K562 (cell line): ENCODE measurements at regions not wholly inside any gene's neighbourhood (a gene's known extent, or its start where the extent isn't known, plus 50 kb on each side); places are given as distances from the start of the nearest gene placed in this dataset.

ENCODE experiments used
- ATAC-seq: fragments of 200-7000 bp; cut with Tn5 transposase; 3 replicates; pipeline ENCODE4 v1.9.1; 2020; ENCODE audit warnings: moderate library complexity
- BruUV-seq: library from RNA; stranded (reverse); fragments of 400-500 nt; replicated peaks from 2 replicates; lab custom pipeline; 2021; lab: Mats Ljungman, UMichigan
- CTCF ChIA-PET: fragments of 300-600 bp; formaldehyde crosslinking; extraction: SDS; loops from one replicate; lab custom pipeline; 2021; ENCODE audit warnings: low intra/inter-chr PET ratio; lab: Yijun Ruan, JAX
- POLR2A ChIA-PET: fragments of 300-600, 350-650 bp; sonication (Branson Sonifier 250); formaldehyde crosslinking; extraction: SDS; loops from one replicate; lab custom pipeline; 2021; ENCODE audit warnings: antibody characterized with exemption, inconsistent platforms; lab: Yijun Ruan, JAX
- DNase-seq, 4 experiments: peaks; one replicate each; pipeline versions ENCODE4 v3.0.0 to v3.0.0-alpha.2; 2011 to 2018; ENCODE audit warnings: low spot score in 3 of 4, mixed read lengths in 3 of 4; ENCODE audit errors: extremely low read depth in 1 of 4
- FAIRE-seq: peaks from 2 replicates; lab custom pipeline; 2011; peaks lifted over from hg19 to GRCh38; lab: Jason Lieb, UNC
- H2AFZ ChIP-seq: 2 replicates; pipeline ENCODE4 v1.6.0; 2011; ENCODE audit warnings: low read depth, low read length, control low read depth, inconsistent platforms
- H3K27ac ChIP-seq: fragments of 200-600 bp; 3 replicates; pipeline ENCODE4 v1.8.0; 2011; ENCODE audit warnings: low read depth, mild to moderate bottlenecking, control low read depth, inconsistent platforms, low read length, moderate library complexity, mixed read lengths; ENCODE audit errors: extremely low read depth
- H3K27me3 ChIP-seq, 2 experiments: fragments of 300-600 bp in 1 of 2; 2 replicates in 1 of 2; 3 replicates in 1 of 2; pipeline versions ENCODE4 v1.6.0 to v1.8.0; 2011; ENCODE audit warnings: inconsistent platforms in 2 of 2, low read length in 2 of 2, mild to moderate bottlenecking in 1 of 2, mixed read lengths in 1 of 2, moderate library complexity in 1 of 2; ENCODE audit not compliant: control insufficient read depth in 2 of 2, insufficient read depth in 2 of 2
- H3K36me3 ChIP-seq: fragments of 300-600 bp; 3 replicates; pipeline ENCODE4 v1.8.0; 2011; ENCODE audit warnings: mild to moderate bottlenecking, low read length, inconsistent platforms; ENCODE audit not compliant: control insufficient read depth, insufficient read depth
- H3K4me1 ChIP-seq, 2 experiments: fragments of 200-600 bp in 1 of 2; replicated peaks in 1 of 2; 2 replicates in 1 of 2; 3 replicates in 1 of 2; pipeline versions ENCODE4 v1.5.1 to v1.8.0; 2011; ENCODE audit warnings: inconsistent platforms in 2 of 2, low read length in 2 of 2, mild to moderate bottlenecking in 1 of 2, mixed read lengths in 1 of 2, moderate library complexity in 1 of 2; ENCODE audit not compliant: control insufficient read depth in 2 of 2, insufficient read depth in 2 of 2
- H3K4me2 ChIP-seq: 2 replicates; pipeline ENCODE4 v1.6.1; 2011; ENCODE audit warnings: low read length, control low read depth, inconsistent platforms, mixed read lengths; ENCODE audit not compliant: insufficient read depth
- H3K4me3 ChIP-seq: fragments of 200-600 bp; sonication (generic), shearing (Covaris generic); 2 replicates; pipeline ENCODE4 v1.5.1; 2016; ENCODE audit warnings: control low read depth, inconsistent platforms
- H3K79me2 ChIP-seq: fragments of 200-600 bp; 3 replicates; pipeline ENCODE4 v1.8.0; 2011; ENCODE audit warnings: low read length, inconsistent platforms; ENCODE audit not compliant: control insufficient read depth, insufficient read depth
- H3K9ac ChIP-seq, 2 experiments: 2 replicates each; pipeline versions ENCODE4 v1.6.0 to v1.6.1; 2011; ENCODE audit warnings: low read depth in 2 of 2, low read length in 2 of 2, control low read depth in 1 of 2, inconsistent platforms in 1 of 2, mild to moderate bottlenecking in 1 of 2, mixed read lengths in 1 of 2; ENCODE audit not compliant: insufficient read depth in 1 of 2
- H3K9me1 ChIP-seq: one replicate; pipeline ENCODE4 v1.6.0; 2011; ENCODE audit warnings: inconsistent platforms, mild to moderate bottlenecking, low read length, moderate library complexity; ENCODE audit not compliant: control insufficient read depth, insufficient read depth
- H3K9me3 ChIP-seq: replicated peaks from 2 replicates; pipeline ENCODE4 v1.5.1; 2011; ENCODE audit warnings: low read depth, low read length, inconsistent platforms; ENCODE audit not compliant: control insufficient read depth, insufficient read depth
- H4K20me1 ChIP-seq: replicated peaks from 2 replicates; pipeline ENCODE4 v1.6.1; 2011; ENCODE audit warnings: low read length, inconsistent platforms, mixed read lengths; ENCODE audit not compliant: control insufficient read depth, insufficient read depth
- MCM3 ChIP-seq: fragments of 450-650 bp; IDR thresholded peaks from 2 replicates; pipeline ENCODE4 v1.6.1; 2016
- MED1 ChIP-seq: sonication (generic); formaldehyde crosslinking; IDR thresholded peaks from 2 replicates; pipeline ENCODE4 v1.8.1; 2023; ENCODE audit warnings: missing genetic modification reagents, borderline replicate concordance
- RAD21 ChIP-seq, 2 experiments: fragments of 250-450 bp in 1 of 2; fragments of 450-650 bp in 1 of 2; sonication (Bioruptor Pico) in 1 of 2; formaldehyde crosslinking in 1 of 2; IDR thresholded peaks in 1 of 2; conservative IDR thresholded peaks in 1 of 2; 2 replicates each; pipeline versions ENCODE4 v1.4.0 to v1.8.0; 2020 to 2022; ENCODE audit warnings: mild to moderate bottlenecking in 2 of 2, moderate library complexity in 1 of 2
- TCF7L2 ChIP-seq: fragments of 150-350 bp; IDR thresholded peaks from 2 replicates; pipeline ENCODE4 v1.6.1; 2016; ENCODE audit warnings: low read depth, mild to moderate bottlenecking, low read length, moderate library complexity
- ZNF3 ChIP-seq: fragments of 250-450 bp; sonication (Bioruptor Pico); IDR thresholded peaks from 2 replicates; pipeline ENCODE4 v1.5.0; 2021; ENCODE audit warnings: mild to moderate bottlenecking, moderate library complexity
- ZNF407 ChIP-seq: fragments of 450-650 bp; IDR thresholded peaks from 2 replicates; pipeline ENCODE4 v1.6.1; 2016; ENCODE audit warnings: low read depth
- WGBS: fragments of 100-300 bp; shearing (Covaris generic); methylation state at CpG from one replicate; pipeline ENCODE4 v1.1.6; 2016; ENCODE audit warnings: low coverage, mixed read lengths; ENCODE audit not compliant: insufficient coverage; ENCODE audit errors: missing lambda C conversion rate; 5-methylcytosine and 5-hydroxymethylcytosine counted together
- in situ Hi-C: fragments of 300-500 bp; cut with MboI; formaldehyde crosslinking; loops from 4 replicates; pipeline ENCODE4 v1.15.0; 2018; ENCODE audit warnings: inconsistent platforms, mixed read lengths
- intact Hi-C: fragments of 100-400 bp; cut with micrococcal nuclease; formaldehyde crosslinking; loops from 2 replicates; pipeline ENCODE4 v1.14.2; 2022
- TF ChIP-seq, protein P1 (sequence below): fragments of 450-650 bp; IDR thresholded peaks from 2 replicates; pipeline ENCODE4 v1.6.1; 2016; ENCODE audit warnings: borderline replicate concordance
- TF ChIP-seq, protein P2 (sequence below): sonication (generic); formaldehyde crosslinking; IDR thresholded peaks from 2 replicates; pipeline ENCODE4 v1.8.0; 2022; ENCODE audit warnings: mild to moderate bottlenecking, missing genetic modification reagents

GRCh38 chr16:51490866-51491265 is 339.8 kb upstream of the SALL1 start:
- in situ Hi-C loops = no loop called here

More at GRCh38 chr16:51490866-51491265, 339.8 kb upstream of the SALL1 start:
- Histone ChIP-seq H3K9ac (no peak overlapping the region), H2AFZ (no peak overlapping the region), H3K79me2 (no peaks in the 10 kb centered on the region), H3K27ac (no peak overlapping the region), H3K27me3 (no peaks in the 10 kb centered on the region), H3K4me3 (no peak overlapping the region), H3K9me3 (no peaks in the 10 kb centered on the region), H3K9me1 (no peaks in the 10 kb centered on the region)
- ChIA-PET CTCF (no interaction called here), POLR2A (no interaction called here)
- BruUV-seq = no TSS peak
- FAIRE-seq = no peak
- TF ChIP-seq MCM3 (no peak), ZNF407 (no peak), ZNF3 (CRISPR knock-in tag) (no peak), TCF7L2 (no peak), MED1 (CRISPR knock-in tag) (no peak), RAD21 (CRISPR knock-in tag; conservative IDR thresholded peaks at IDR 0.05 in 1 of 2, IDR thresholded peaks at IDR 0.05 in 1 of 2) (no peak)
- TF ChIP-seq, protein P1, sequence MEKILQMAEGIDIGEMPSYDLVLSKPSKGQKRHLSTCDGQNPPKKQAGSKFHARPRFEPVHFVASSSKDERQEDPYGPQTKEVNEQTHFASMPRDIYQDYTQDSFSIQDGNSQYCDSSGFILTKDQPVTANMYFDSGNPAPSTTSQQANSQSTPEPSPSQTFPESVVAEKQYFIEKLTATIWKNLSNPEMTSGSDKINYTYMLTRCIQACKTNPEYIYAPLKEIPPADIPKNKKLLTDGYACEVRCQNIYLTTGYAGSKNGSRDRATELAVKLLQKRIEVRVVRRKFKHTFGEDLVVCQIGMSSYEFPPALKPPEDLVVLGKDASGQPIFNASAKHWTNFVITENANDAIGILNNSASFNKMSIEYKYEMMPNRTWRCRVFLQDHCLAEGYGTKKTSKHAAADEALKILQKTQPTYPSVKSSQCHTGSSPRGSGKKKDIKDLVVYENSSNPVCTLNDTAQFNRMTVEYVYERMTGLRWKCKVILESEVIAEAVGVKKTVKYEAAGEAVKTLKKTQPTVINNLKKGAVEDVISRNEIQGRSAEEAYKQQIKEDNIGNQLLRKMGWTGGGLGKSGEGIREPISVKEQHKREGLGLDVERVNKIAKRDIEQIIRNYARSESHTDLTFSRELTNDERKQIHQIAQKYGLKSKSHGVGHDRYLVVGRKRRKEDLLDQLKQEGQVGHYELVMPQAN = no peak
- TF ChIP-seq, protein P2, sequence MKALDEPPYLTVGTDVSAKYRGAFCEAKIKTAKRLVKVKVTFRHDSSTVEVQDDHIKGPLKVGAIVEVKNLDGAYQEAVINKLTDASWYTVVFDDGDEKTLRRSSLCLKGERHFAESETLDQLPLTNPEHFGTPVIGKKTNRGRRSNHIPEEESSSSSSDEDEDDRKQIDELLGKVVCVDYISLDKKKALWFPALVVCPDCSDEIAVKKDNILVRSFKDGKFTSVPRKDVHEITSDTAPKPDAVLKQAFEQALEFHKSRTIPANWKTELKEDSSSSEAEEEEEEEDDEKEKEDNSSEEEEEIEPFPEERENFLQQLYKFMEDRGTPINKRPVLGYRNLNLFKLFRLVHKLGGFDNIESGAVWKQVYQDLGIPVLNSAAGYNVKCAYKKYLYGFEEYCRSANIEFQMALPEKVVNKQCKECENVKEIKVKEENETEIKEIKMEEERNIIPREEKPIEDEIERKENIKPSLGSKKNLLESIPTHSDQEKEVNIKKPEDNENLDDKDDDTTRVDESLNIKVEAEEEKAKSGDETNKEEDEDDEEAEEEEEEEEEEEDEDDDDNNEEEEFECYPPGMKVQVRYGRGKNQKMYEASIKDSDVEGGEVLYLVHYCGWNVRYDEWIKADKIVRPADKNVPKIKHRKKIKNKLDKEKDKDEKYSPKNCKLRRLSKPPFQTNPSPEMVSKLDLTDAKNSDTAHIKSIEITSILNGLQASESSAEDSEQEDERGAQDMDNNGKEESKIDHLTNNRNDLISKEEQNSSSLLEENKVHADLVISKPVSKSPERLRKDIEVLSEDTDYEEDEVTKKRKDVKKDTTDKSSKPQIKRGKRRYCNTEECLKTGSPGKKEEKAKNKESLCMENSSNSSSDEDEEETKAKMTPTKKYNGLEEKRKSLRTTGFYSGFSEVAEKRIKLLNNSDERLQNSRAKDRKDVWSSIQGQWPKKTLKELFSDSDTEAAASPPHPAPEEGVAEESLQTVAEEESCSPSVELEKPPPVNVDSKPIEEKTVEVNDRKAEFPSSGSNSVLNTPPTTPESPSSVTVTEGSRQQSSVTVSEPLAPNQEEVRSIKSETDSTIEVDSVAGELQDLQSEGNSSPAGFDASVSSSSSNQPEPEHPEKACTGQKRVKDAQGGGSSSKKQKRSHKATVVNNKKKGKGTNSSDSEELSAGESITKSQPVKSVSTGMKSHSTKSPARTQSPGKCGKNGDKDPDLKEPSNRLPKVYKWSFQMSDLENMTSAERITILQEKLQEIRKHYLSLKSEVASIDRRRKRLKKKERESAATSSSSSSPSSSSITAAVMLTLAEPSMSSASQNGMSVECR (CRISPR knock-in tag) = no peak
- TF ChIP-seq, all 486 proteins: peak for 0
- Histone ChIP-seq H3K36me3 (no peaks in the 10 kb centered on the region), H3K4me2 (no peak overlapping the region), H3K4me1 (no peaks in the 10 kb centered on the region), H4K20me1 (no peaks in the 10 kb centered on the region)
- intact Hi-C loops = no loop called here
- no peak for ATAC-seq
- DNase-seq = no peak
- 0% methylated on average over 5 of the region's 6 CpGs for WGBS
